ENCODE measurements at regions not wholly inside any gene's neighbourhood (a gene's known extent, or its start where the extent isn't known, plus 50 kb on each side); places are given as distances from the start of the nearest gene placed in this dataset.

DNA sequence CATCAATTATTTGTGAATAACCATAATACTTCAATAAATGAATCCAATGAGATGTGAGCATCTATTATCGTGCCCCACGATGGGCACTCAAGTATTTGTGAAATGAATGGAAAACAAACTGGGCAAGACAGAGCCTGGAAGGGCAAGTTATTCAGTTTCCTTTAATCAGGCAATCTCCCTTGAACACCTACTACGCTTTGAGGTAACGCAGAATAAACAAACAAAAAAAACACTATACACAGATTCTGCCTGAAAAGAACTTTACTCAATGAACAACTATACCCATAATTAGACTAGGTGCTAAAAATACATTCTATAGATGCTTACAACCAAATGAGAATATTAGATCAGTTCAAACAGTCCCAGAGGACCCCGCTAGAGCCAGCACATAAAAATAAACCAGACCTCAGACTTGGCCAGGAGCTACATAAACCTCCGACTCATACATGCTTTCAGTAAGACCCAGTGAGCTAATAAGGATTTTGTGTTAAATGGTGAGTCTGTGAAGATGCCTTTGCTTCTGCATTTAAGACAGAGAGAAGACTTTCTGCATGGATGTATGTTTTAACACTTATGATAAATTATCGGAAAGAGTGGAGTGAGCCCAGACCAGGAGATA is 121.3 kb downstream of the MPP7 start:
- TF ChIP-seq, protein P1, sequence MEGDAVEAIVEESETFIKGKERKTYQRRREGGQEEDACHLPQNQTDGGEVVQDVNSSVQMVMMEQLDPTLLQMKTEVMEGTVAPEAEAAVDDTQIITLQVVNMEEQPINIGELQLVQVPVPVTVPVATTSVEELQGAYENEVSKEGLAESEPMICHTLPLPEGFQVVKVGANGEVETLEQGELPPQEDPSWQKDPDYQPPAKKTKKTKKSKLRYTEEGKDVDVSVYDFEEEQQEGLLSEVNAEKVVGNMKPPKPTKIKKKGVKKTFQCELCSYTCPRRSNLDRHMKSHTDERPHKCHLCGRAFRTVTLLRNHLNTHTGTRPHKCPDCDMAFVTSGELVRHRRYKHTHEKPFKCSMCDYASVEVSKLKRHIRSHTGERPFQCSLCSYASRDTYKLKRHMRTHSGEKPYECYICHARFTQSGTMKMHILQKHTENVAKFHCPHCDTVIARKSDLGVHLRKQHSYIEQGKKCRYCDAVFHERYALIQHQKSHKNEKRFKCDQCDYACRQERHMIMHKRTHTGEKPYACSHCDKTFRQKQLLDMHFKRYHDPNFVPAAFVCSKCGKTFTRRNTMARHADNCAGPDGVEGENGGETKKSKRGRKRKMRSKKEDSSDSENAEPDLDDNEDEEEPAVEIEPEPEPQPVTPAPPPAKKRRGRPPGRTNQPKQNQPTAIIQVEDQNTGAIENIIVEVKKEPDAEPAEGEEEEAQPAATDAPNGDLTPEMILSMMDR (IDR thresholded peaks at IDR 0.05 in 4 of 5, conservative IDR thresholded peaks at IDR 0.05 in 1 of 5) = no peak
- no peak for TF ChIP-seq POLR2A (IDR thresholded peaks at IDR 0.05)
- no peak for DNase-seq
- intact Hi-C loops (cut with DNase I; ENCODE audit: low total_unique reads) = no loop called here
- Histone ChIP-seq H3K4me3 (no peak overlapping the region), H3K9me3 (no peaks in the 10 kb centered on the region), H3K36me3 (no peaks in the 10 kb centered on the region), H3K27ac (no peak overlapping the region), H3K27me3 (no peaks in the 10 kb centered on the region), H3K4me1 (peaks cover 12 to 15% of the 10 kb centered on the region in 2 donors)
- no peak for ATAC-seq
- in situ Hi-C loops (cut with MboI; ENCODE audit: low sequenced_read_pairs in 4 of 4) = loop anchor here (10.0 to 25.0 kb wide), 2 partner anchors 444 to 447 kb away; partner anchors contain the start of gene MKX (in 3 of the 4)

DNA sequence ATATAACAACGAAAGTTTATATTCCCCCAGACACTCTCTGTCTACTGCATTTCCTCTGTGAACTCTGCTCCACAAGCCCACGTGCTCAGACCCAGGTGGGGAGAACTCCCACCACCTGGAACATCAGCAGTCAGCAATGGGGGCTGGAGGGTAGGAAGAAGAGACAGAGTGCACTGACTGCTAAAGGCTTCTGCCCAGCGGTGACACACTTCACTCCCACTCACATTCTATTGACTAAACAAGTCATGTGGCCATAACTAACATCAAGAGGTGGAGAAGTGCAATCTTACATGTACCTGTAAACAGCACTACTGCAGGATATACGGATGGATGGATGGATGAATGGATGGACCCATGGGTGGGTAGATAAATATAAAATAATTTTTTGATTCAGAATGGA is 122.2 kb downstream of the MPP7 start:
- no peak for DNase-seq
- H3K9me3 ChIP-seq = no peaks in the 10 kb centered on the region
- intact Hi-C loops (cut with DNase I; ENCODE audit: low total_unique reads) (no loop called here), in situ Hi-C loops (cut with MboI; ENCODE audit: low sequenced_read_pairs in 4 of 4) (loop anchor here (10.0 to 25.0 kb wide), 2 partner anchors 443 to 446 kb away; partner anchors contain the start of gene MKX (in 3 of the 4))
- no peak overlapping the region for H3K4me3 ChIP-seq
- no peak for ATAC-seq
- no peaks in the 10 kb centered on the region for H3K36me3 ChIP-seq
- H3K27me3 ChIP-seq = no peaks in the 10 kb centered on the region
- peaks cover 9 to 13% of the 10 kb centered on the region in 2 donors for H3K4me1 ChIP-seq
- TF ChIP-seq POLR2A (IDR thresholded peaks at IDR 0.05) = no peak
- TF ChIP-seq, protein P1 (IDR thresholded peaks at IDR 0.05 in 4 of 5, conservative IDR thresholded peaks at IDR 0.05 in 1 of 5) = no peak
- no peak overlapping the region for H3K27ac ChIP-seq

DNA sequence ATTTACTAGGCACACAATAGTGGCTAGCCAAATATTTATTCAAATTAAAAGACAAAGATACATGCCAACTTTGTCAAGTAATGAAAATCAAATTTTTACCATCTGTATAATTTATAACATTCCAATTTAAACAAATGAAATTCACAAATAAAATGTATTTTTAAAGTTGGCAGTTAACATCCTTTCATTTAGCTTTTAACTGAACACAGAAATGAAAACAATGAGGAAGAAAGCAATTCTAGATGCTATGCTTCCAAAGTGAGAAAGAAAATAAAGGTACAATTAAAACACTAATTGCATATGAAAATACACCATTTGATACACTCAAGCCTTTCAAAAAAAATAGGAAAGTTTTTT is 123.1 kb downstream of the MPP7 start:
- Histone ChIP-seq H3K36me3 (no peaks in the 10 kb centered on the region), H3K4me3 (no peak overlapping the region), H3K27me3 (no peaks in the 10 kb centered on the region), H3K27ac (no peak overlapping the region), H3K4me1 (peaks cover 9 to 13% of the 10 kb centered on the region in 2 donors), H3K9me3 (no peaks in the 10 kb centered on the region)
- DNase-seq = no peak
- in situ Hi-C loops (cut with MboI; ENCODE audit: low sequenced_read_pairs in 4 of 4) (loop anchor here (10.0 to 25.0 kb wide), 2 partner anchors 442 to 445 kb away; partner anchors contain the start of gene MKX (in 3 of the 4)), intact Hi-C loops (cut with DNase I; ENCODE audit: low total_unique reads) (loop anchor here (1.0 kb wide), 1 partner anchor 437 kb away; no protein-coding TSS in a partner anchor)
- no peak for ATAC-seq
- TF ChIP-seq POLR2A (IDR thresholded peaks at IDR 0.05) = no peak
- TF ChIP-seq, protein P1 (IDR thresholded peaks at IDR 0.05 in 4 of 5, conservative IDR thresholded peaks at IDR 0.05 in 1 of 5) = no peak

DNA sequence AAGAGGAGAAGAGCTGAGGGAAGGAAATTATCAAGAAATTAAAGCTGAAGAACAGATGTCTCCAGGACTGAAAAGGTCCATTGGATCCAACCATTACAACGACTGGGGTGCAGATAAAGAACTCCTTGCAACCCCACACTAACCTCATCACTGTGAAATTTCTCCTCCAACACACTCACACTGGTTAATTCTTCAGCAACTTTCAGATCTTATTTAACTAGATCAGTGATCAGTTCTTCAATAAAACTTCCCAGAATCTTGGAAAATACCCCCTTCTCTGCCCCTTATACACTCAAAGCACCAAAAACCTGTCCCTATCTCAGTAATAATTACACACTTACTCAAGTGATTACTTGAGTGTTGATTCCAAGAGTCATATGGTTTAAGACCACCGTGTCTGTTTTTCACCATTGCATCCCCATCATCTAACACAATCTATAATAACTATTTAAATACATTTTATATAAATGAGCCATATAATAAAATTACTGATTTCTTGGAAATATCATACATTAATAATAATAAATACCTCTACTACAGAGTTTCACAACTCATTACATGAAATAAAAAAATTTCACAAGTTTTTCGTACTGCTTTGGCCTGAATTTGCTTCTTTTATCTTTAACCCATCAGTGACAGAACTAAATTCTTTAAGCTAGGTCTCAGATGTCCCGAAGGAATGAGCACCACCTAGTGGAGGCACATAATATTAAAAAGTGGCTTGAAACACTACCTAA is 123.7 kb downstream of the MPP7 start:
- no peak overlapping the region for H3K4me3 ChIP-seq
- peaks cover 9 to 13% of the 10 kb centered on the region in 2 donors for H3K4me1 ChIP-seq
- no peak for TF ChIP-seq POLR2A (IDR thresholded peaks at IDR 0.05)
- TF ChIP-seq, protein P1 (IDR thresholded peaks at IDR 0.05 in 4 of 5, conservative IDR thresholded peaks at IDR 0.05 in 1 of 5) = peak; percentile 44 to 80 (median 71)
- intact Hi-C loops (cut with DNase I; ENCODE audit: low total_unique reads) (loop anchor here (1.0 kb wide), 1 partner anchor 437 kb away; no protein-coding TSS in a partner anchor), in situ Hi-C loops (cut with MboI; ENCODE audit: low sequenced_read_pairs in 4 of 4) (loop anchor here in 3 of 4 donors (25.0 kb wide), 1 partner anchor 442 kb away; the partner anchor contains the start of gene MKX (in 3 of the 3))
- DNase-seq (no peak), ATAC-seq (peak in 1 of 2 donors; percentile 56)
- no peaks in the 10 kb centered on the region for H3K36me3 ChIP-seq
- H3K27ac ChIP-seq = no peak overlapping the region
- H3K27me3 ChIP-seq = no peaks in the 10 kb centered on the region
- no peaks in the 10 kb centered on the region for H3K9me3 ChIP-seq
